ENCODE measurements at regions not wholly inside any gene's neighbourhood (a gene's known extent, or its start where the extent isn't known, plus 50 kb on each side); places are given as distances from the start of the nearest gene placed in this dataset.

- TF ChIP-seq CTCF (conservative IDR thresholded peaks at IDR 0.05): no peak
- H3K27ac ChIP-seq: no peak overlapping the region
Measured at GRCh38 chr18:37710726-37711125, 145.1 kb upstream of the CELF4 start.

- no peak for TF ChIP-seq CTCF (conservative IDR thresholded peaks at IDR 0.05)
- H3K27ac ChIP-seq: no peak overlapping the region
Measured at GRCh38 chr18:37709740-37710139, 144.1 kb upstream of the CELF4 start.

GRCh38 chr18:37705016-37705415 is 139.4 kb upstream of the CELF4 start:
- no peak for TF ChIP-seq CTCF (conservative IDR thresholded peaks at IDR 0.05)
- no peak overlapping the region for H3K27ac ChIP-seq

- no peak for TF ChIP-seq CTCF (conservative IDR thresholded peaks at IDR 0.05)
- no peak overlapping the region for H3K27ac ChIP-seq
Measured at GRCh38 chr18:37702841-37703240, 137.2 kb upstream of the CELF4 start.

- no peak overlapping the region for H3K27ac ChIP-seq
- TF ChIP-seq CTCF (conservative IDR thresholded peaks at IDR 0.05): no peak
Measured at GRCh38 chr18:37701967-37702366, 136.4 kb upstream of the CELF4 start.

GRCh38 chr18:37698508-37699040 is 133.0 kb upstream of the CELF4 start:
- no peak for TF ChIP-seq CTCF (conservative IDR thresholded peaks at IDR 0.05)
- H3K27ac ChIP-seq: no peak overlapping the region

- H3K27ac ChIP-seq: no peak overlapping the region
- TF ChIP-seq CTCF (conservative IDR thresholded peaks at IDR 0.05): no peak
Measured at GRCh38 chr18:37694516-37694915, 128.9 kb upstream of the CELF4 start.

Measured in VCaP (cell line).